H1 (cell line): ENCODE measurements at regions not wholly inside any gene's neighbourhood (a gene's known extent, or its start where the extent isn't known, plus 50 kb on each side); places are given as distances from the start of the nearest gene placed in this dataset.

ENCODE experiments used
- CTCF ChIA-PET: fragments of 300-600 bp; sonication (Branson Sonifier 250); formaldehyde crosslinking; loops from one replicate; lab custom pipeline; 2021; ENCODE audit not compliant: partially characterized antibody; lab: Charles Lee
- POLR2A ChIA-PET: fragments of 300-600 bp; sonication (Branson Sonifier 250); formaldehyde crosslinking; loops from one replicate; lab custom pipeline; 2021; ENCODE audit warnings: inconsistent platforms; ENCODE audit not compliant: partially characterized antibody; lab: Charles Lee
- DNase-seq, 2 experiments: peaks; one replicate each; pipeline versions ENCODE4 v3.0.0 to v3.0.0-alpha.2; 2010 to 2022; ENCODE audit warnings: low spot score in 2 of 2, low read depth in 1 of 2, mixed read lengths in 1 of 2
- FAIRE-seq: peaks from 2 replicates; lab custom pipeline; 2011; peaks lifted over from hg19 to GRCh38; lab: Jason Lieb, UNC
- H2AFZ ChIP-seq: 2 replicates; pipeline ENCODE4 v1.8.1; 2012; ENCODE audit warnings: low read length, inconsistent platforms
- H2AK5ac ChIP-seq: 2 replicates; pipeline ENCODE4 v1.6.1; 2013; ENCODE audit warnings: low read depth, low read length
- H2BK120ac ChIP-seq: replicated peaks from 2 replicates; pipeline ENCODE3; 2013; ENCODE audit warnings: low read depth, low read length, inconsistent platforms
- H2BK12ac ChIP-seq: 2 replicates; pipeline ENCODE4 v1.6.1; 2013; ENCODE audit warnings: low read depth, low read length
- H2BK15ac ChIP-seq: 2 replicates; pipeline ENCODE4 v1.6.1; 2013; ENCODE audit warnings: low read length
- H2BK20ac ChIP-seq: 2 replicates; pipeline ENCODE4 v1.6.1; 2013; ENCODE audit warnings: low read length
- H2BK5ac ChIP-seq: 2 replicates; pipeline ENCODE4 v1.6.1; 2013; ENCODE audit warnings: low read depth, low read length
- H3K14ac ChIP-seq: 2 replicates; pipeline ENCODE4 v1.6.1; 2013; ENCODE audit warnings: inconsistent platforms; ENCODE audit not compliant: insufficient read length
- H3K18ac ChIP-seq: 2 replicates; pipeline ENCODE4 v1.6.1; 2013; ENCODE audit warnings: low read length; ENCODE audit errors: extremely low read depth
- H3K23ac ChIP-seq: 2 replicates; pipeline ENCODE4 v1.6.1; 2013; ENCODE audit warnings: inconsistent platforms; ENCODE audit not compliant: insufficient read length
- H3K23me2 ChIP-seq: 2 replicates; pipeline ENCODE4 v1.6.1; 2013; ENCODE audit warnings: low read depth, low read length
- H3K27ac ChIP-seq: 2 replicates; pipeline ENCODE4 v1.6.1; 2011; ENCODE audit warnings: low read depth, low read length, inconsistent platforms
- H3K27me3 ChIP-seq, 4 experiments: replicated peaks in 1 of 4; 1 replicate in 1 of 4; 2 replicates in 3 of 4; pipeline versions ENCODE4 v1.6.1 to v1.8.1; 2011 to 2013; ENCODE audit warnings: low read length in 3 of 4, mild to moderate bottlenecking in 3 of 4, inconsistent platforms in 2 of 4, mixed read lengths in 2 of 4, moderate library complexity in 1 of 4; ENCODE audit not compliant: control insufficient read depth in 3 of 4, insufficient read depth in 3 of 4; ENCODE audit errors: extremely low read depth in 1 of 4
- H3K36me3 ChIP-seq, 4 experiments: 2 replicates each; pipeline versions ENCODE4 v1.6.1 to v1.8.1; 2011 to 2013; ENCODE audit warnings: mild to moderate bottlenecking in 4 of 4, low read length in 3 of 4, moderate library complexity in 2 of 4, control low read depth in 1 of 4, inconsistent platforms in 1 of 4; ENCODE audit not compliant: insufficient read depth in 4 of 4, control insufficient read depth in 2 of 4
- H3K4ac ChIP-seq: replicated peaks from 2 replicates; pipeline ENCODE3; 2013; ENCODE audit warnings: low read length, low read depth, mixed read lengths, inconsistent platforms; ENCODE audit not compliant: insufficient read length
- H3K4me1 ChIP-seq, 4 experiments: replicated peaks in 1 of 4; 1 replicate in 1 of 4; 2 replicates in 3 of 4; pipeline versions ENCODE4 v1.6.1 to v1.8.1; 2011 to 2013; ENCODE audit warnings: low read length in 3 of 4, inconsistent platforms in 2 of 4, mixed read lengths in 1 of 4; ENCODE audit not compliant: insufficient read depth in 4 of 4, control insufficient read depth in 3 of 4
- H3K4me2 ChIP-seq, 2 experiments: 2 replicates each; pipeline versions ENCODE4 v1.6.1 to v1.8.1; 2011 to 2013; ENCODE audit warnings: low read depth in 2 of 2, low read length in 2 of 2, control low read depth in 1 of 2, inconsistent platforms in 1 of 2, mild to moderate bottlenecking in 1 of 2; ENCODE audit not compliant: insufficient read depth in 1 of 2
- H3K4me3 ChIP-seq, 4 experiments: fragments of 200-600, 300-600 bp in 1 of 4; sonication (generic), shearing (Covaris generic), sonication (Bioruptor Twin) in 1 of 4; 2 replicates each; pipeline versions ENCODE4 v1.5.1 to v1.8.1; 2011 to 2016; ENCODE audit warnings: low read length in 4 of 4, low read depth in 3 of 4, control low read depth in 2 of 4, inconsistent platforms in 2 of 4, mild to moderate bottlenecking in 2 of 4, mixed read lengths in 1 of 4, moderate library complexity in 1 of 4; ENCODE audit not compliant: insufficient read depth in 2 of 4; ENCODE audit errors: extremely low read depth in 1 of 4
- H3K56ac ChIP-seq: replicated peaks from 2 replicates; pipeline ENCODE3; 2013; ENCODE audit warnings: low read depth, mild to moderate bottlenecking, mixed read lengths, low read length, inconsistent platforms; ENCODE audit not compliant: insufficient read length
- H3K79me1 ChIP-seq: 2 replicates; pipeline ENCODE4 v1.6.1; 2013; ENCODE audit warnings: low read depth, low read length, control low read depth
- H3K79me2 ChIP-seq, 2 experiments: 2 replicates each; pipeline versions ENCODE4 v1.6.1 to v1.8.1; 2012 to 2013; ENCODE audit warnings: low read length in 2 of 2, mild to moderate bottlenecking in 2 of 2, inconsistent platforms in 1 of 2; ENCODE audit not compliant: insufficient read depth in 2 of 2, control insufficient read depth in 1 of 2
- H3K9ac ChIP-seq, 4 experiments: replicated peaks in 1 of 4; 1 replicate in 1 of 4; 2 replicates in 3 of 4; pipeline versions ENCODE4 v1.6.1 to v1.8.1; 2011 to 2013; ENCODE audit warnings: low read depth in 3 of 4, low read length in 3 of 4, control low read depth in 2 of 4, mild to moderate bottlenecking in 2 of 4, moderate library complexity in 2 of 4, inconsistent platforms in 1 of 4; ENCODE audit errors: extremely low read depth in 1 of 4
- H3K9me3 ChIP-seq, 2 experiments: 2 replicates each; pipeline versions ENCODE4 v1.6.1 to v1.8.1; 2012 to 2013; ENCODE audit warnings: mild to moderate bottlenecking in 2 of 2, moderate library complexity in 2 of 2, control low read depth in 1 of 2, inconsistent platforms in 1 of 2, low read depth in 1 of 2, low read length in 1 of 2, mixed read lengths in 1 of 2; ENCODE audit not compliant: insufficient read depth in 2 of 2
- H4K20me1 ChIP-seq, 2 experiments: replicated peaks in 1 of 2; 2 replicates each; pipeline versions ENCODE3 to v1.8.1; 2011 to 2013; ENCODE audit warnings: inconsistent platforms in 2 of 2, low read length in 2 of 2, mild to moderate bottlenecking in 1 of 2; ENCODE audit not compliant: insufficient read depth in 2 of 2, control insufficient read depth in 1 of 2
- H4K5ac ChIP-seq: 2 replicates; pipeline ENCODE4 v1.6.1; 2013; ENCODE audit warnings: low read length, low read depth, mixed read lengths, inconsistent platforms; ENCODE audit not compliant: insufficient read length
- H4K8ac ChIP-seq: 2 replicates; pipeline ENCODE4 v1.8.0; 2013; ENCODE audit warnings: mild to moderate bottlenecking, moderate library complexity, low read length, inconsistent platforms; ENCODE audit not compliant: insufficient read depth; ENCODE audit errors: extremely low read depth
- H4K91ac ChIP-seq: replicated peaks from 2 replicates; pipeline ENCODE3; 2013; ENCODE audit warnings: low read length, mixed read lengths, inconsistent platforms; ENCODE audit not compliant: insufficient read length
- KDM5A ChIP-seq: fragments of 200-600 bp; IDR thresholded peaks from 2 replicates; pipeline ENCODE4 v1.7.1; 2012; ENCODE audit warnings: mild to moderate bottlenecking, low read length, inconsistent platforms, mixed read lengths
- SP4 ChIP-seq: IDR thresholded peaks from 2 replicates; pipeline ENCODE4 v1.6.1; 2012; ENCODE audit warnings: low read length, inconsistent platforms
- WGBS, 2 experiments: shearing (Covaris generic) in 1 of 2; methylation state at CpG; one replicate each; pipeline versions ENCODE4 v1.1.6 to v1.1.7; 2013 to 2015; ENCODE audit warnings: low lambda C conversion rate in 2 of 2, mixed read lengths in 2 of 2, inconsistent platforms in 1 of 2, low coverage in 1 of 2, missing lambda C conversion rate in 1 of 2; ENCODE audit not compliant: insufficient replicate concordance in 2 of 2, insufficient coverage in 1 of 2, insufficient read length in 1 of 2; ENCODE audit errors: extremely low coverage in 1 of 2, missing lambda C conversion rate in 1 of 2; 5-methylcytosine and 5-hydroxymethylcytosine counted together

DNA sequence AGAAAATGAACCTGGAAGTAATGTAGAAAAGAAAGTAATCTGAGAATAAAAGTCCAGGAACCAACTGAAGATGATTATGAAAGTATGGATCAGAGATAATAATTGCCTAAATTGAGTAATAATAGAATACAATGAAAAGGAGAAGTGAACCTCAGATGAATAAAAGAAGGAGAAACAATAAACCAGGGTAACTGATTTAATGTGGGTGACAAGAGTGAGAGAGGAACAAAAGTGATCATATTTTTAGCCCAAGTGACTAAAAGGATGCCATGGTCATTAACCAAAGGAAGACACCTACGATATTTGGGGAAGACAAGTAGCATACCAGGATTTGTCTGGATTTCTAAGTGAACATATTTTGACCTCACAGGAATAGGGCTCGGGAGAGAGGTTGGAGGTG lies 600.6 kb downstream of the RNF144A start:
- H3K79me1 ChIP-seq, result no peaks in the 10 kb centered on the region
- H3K4me1 ChIP-seq, result peaks cover 0 to 2% (median 0%) of the 10 kb centered on the region in 4 experiments; a peak in 2 of 7 replicates
- DNase-seq (no peak), FAIRE-seq (no peak)
- H4K5ac ChIP-seq, result no peak overlapping the region
- no peak overlapping the region for H3K9ac ChIP-seq
- H3K27me3 ChIP-seq, result no peaks in the 10 kb centered on the region
- H4K91ac ChIP-seq, result no peak overlapping the region
- CTCF ChIA-PET, result interaction anchor here (0.9 kb wide), 1 partner anchor 21 kb away, joined by 4 read pairs; no protein-coding TSS in a partner anchor
- no peak overlapping the region for H3K27ac ChIP-seq
- H3K4me2 ChIP-seq, result no peak overlapping the region
- H2BK12ac ChIP-seq, result no peak overlapping the region
- H2BK120ac ChIP-seq, result no peak overlapping the region
- WGBS, 2 experiments, result 98% methylated on average over 2 of the region's 2 CpGs; no CpG with 5 or more reads in 1 of the 2 experiments
- TF ChIP-seq SP4, result no peak
- no peak for TF ChIP-seq KDM5A
- no peak overlapping the region for H4K8ac ChIP-seq
- H3K9me3 ChIP-seq, result 0 out of 4 replicates have a peak, but pooled peaks cover 0 to 3% of the 10 kb centered on the region in 2 experiments
- H2BK20ac ChIP-seq, result no peak overlapping the region
- no peaks in the 10 kb centered on the region for H4K20me1 ChIP-seq
- no peak overlapping the region for H3K4me3 ChIP-seq
- H2AFZ ChIP-seq, result no peak overlapping the region
- POLR2A ChIA-PET, result no interaction called here
- no peaks in the 10 kb centered on the region for H3K79me2 ChIP-seq
- H3K23ac ChIP-seq, result no peak overlapping the region
- H2BK15ac ChIP-seq, result no peak overlapping the region
- no peak overlapping the region for H3K56ac ChIP-seq
- no peaks in the 10 kb centered on the region for H3K23me2 ChIP-seq
- H3K18ac ChIP-seq, result no peak overlapping the region
- no peak overlapping the region for H3K4ac ChIP-seq
- H3K36me3 ChIP-seq, result no peaks in the 10 kb centered on the region
- H3K14ac ChIP-seq, result no peak overlapping the region
- no peak overlapping the region for H2AK5ac ChIP-seq
- H2BK5ac ChIP-seq, result no peak overlapping the region
